Fibroblast of skin of abdomen (primary cell): ENCODE measurements at regions not wholly inside any gene's neighbourhood (a gene's known extent, or its start where the extent isn't known, plus 50 kb on each side); places are given as distances from the start of the nearest gene placed in this dataset.
"Not testable (repeated sequence)": the region's sequence is repeated elsewhere in the genome, so short reads cannot be mapped to it uniquely, and the experiment has no call there.

Experiments
- DNase-seq: peaks from one replicate; pipeline ENCODE4 v3.0.0-alpha.2; 2013

GRCh38 chr5:122515210-122515609 is 203.2 kb downstream of the SNCAIP start:
- DNase-seq, result not testable (repeated sequence)

GRCh38 chr5:122515709-122516431 is 203.8 kb downstream of the SNCAIP start:
- DNase-seq, result peak; percentile 80

GRCh38 chr5:122516432-122516743 is 204.4 kb downstream of the SNCAIP start:
- no peak for DNase-seq

GRCh38 chr5:122517091-122517490 is 205.1 kb downstream of the SNCAIP start:
- DNase-seq, result no peak

GRCh38 chr5:122523776-122524175 is 211.7 kb downstream of the SNCAIP start:
- DNase-seq, result no peak

GRCh38 chr5:122527547-122527946 is 215.5 kb downstream of the SNCAIP start:
- no peak for DNase-seq

GRCh38 chr5:122532035-122532434 is 220.0 kb downstream of the SNCAIP start:
- DNase-seq, result no peak

- DNase-seq, result no peak
Observed at GRCh38 chr5:122533825-122534224, 221.8 kb downstream of the SNCAIP start.

GRCh38 chr5:122534829-122535228 is 222.8 kb downstream of the SNCAIP start:
- DNase-seq, result no peak

- DNase-seq, result no peak
Observed at GRCh38 chr5:122541388-122541787, 229.4 kb downstream of the SNCAIP start.

- DNase-seq, result peak; percentile 53
Observed at GRCh38 chr5:122545986-122546385, 228.9 kb upstream of the SNX2 start.

GRCh38 chr5:122547219-122547618 is 227.7 kb upstream of the SNX2 start:
- no peak for DNase-seq

- DNase-seq, result no peak
Observed at GRCh38 chr5:122547669-122548068, 227.2 kb upstream of the SNX2 start.

GRCh38 chr5:122559676-122560075 is 215.2 kb upstream of the SNX2 start:
- peak; percentile 12 for DNase-seq

- no peak for DNase-seq
Observed at GRCh38 chr5:122561209-122561608, 213.7 kb upstream of the SNX2 start.

- peak; percentile 4 for DNase-seq
Observed at GRCh38 chr5:122565331-122565730, 209.5 kb upstream of the SNX2 start.

- peak; percentile 77 for DNase-seq
Observed at GRCh38 chr5:122576256-122577016, 198.4 kb upstream of the SNX2 start.

GRCh38 chr5:122581629-122582028 is 193.3 kb upstream of the SNX2 start:
- peak; percentile 18 for DNase-seq

- DNase-seq, result peak; percentile 75
Observed at GRCh38 chr5:122584411-122585300, 190.2 kb upstream of the SNX2 start.

GRCh38 chr5:122585371-122585770 is 189.5 kb upstream of the SNX2 start:
- DNase-seq, result no peak

- DNase-seq, result peak; percentile 78
Observed at GRCh38 chr5:122586351-122586750, 188.5 kb upstream of the SNX2 start.

GRCh38 chr5:122591828-122592227 is 183.1 kb upstream of the SNX2 start:
- no peak for DNase-seq

- no peak for DNase-seq
Observed at GRCh38 chr5:122599000-122599399, 175.9 kb upstream of the SNX2 start.
